ENCODE measurements at regions not wholly inside any gene's neighbourhood (a gene's known extent, or its start where the extent isn't known, plus 50 kb on each side); places are given as distances from the start of the nearest gene placed in this dataset.

DNA sequence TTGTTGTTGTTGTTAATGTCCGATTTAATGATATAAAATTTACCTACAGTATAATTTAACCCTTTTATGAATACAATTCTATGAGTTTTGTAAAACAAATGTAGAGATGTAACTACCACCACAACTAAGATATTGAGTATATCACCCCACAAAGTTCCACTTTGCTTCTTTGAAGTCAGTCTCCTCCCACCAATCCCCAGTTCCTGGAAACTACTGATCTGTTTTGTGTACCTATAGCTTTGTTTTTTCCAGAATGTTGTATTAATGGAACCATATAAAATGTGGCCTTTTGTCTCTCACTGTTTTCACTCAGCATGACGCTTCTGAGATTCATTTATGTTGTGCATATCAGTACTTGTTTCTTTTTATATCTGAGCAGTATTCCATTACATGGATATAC, 52.3 kb upstream of the FAM9C start:
- Histone ChIP-seq H3K9ac (ENCODE audit: low read depth, low read length, poor library complexity, severe bottlenecking) (no peak overlapping the region), H3K4me2 (ENCODE audit: low read depth, low read length, poor library complexity, severe bottlenecking) (no peak overlapping the region), H3F3A (ENCODE audit: low read depth) (0 out of 2 replicates have a peak, but pooled peaks cover under 1% of the 10 kb centered on the region), H2AFZ (ENCODE audit: low read length) (no peak overlapping the region), H3K79me2 (ENCODE audit: insufficient read depth, low read length) (peaks cover 3% of the 10 kb centered on the region; the same call in 1 of the 2 replicates), H3K9me2 (replicated peaks; ENCODE audit: low read depth, low read length) (no peaks in the 10 kb centered on the region), H3K9me3 (ENCODE audit: insufficient read depth, low read depth, low read length) (no peaks in the 10 kb centered on the region), H3K27me3 (ENCODE audit: insufficient read depth, low read length, poor library complexity, severe bottlenecking) (no peaks in the 10 kb centered on the region), H3K4me3 (ENCODE audit: low read length, poor library complexity, severe bottlenecking) (no peak overlapping the region), H3K36me3 (ENCODE audit: insufficient read depth, low read length) (no peaks in the 10 kb centered on the region), H3K4me1 (ENCODE audit: insufficient read depth, low read length, poor library complexity, severe bottlenecking) (peaks cover 23% of the 10 kb centered on the region), H4K20me1 (ENCODE audit: insufficient read depth, low read length, poor library complexity, severe bottlenecking) (no peaks in the 10 kb centered on the region)
- no peak for TF ChIP-seq EZH2phosphoT487 (IDR thresholded peaks at IDR 0.05; ENCODE audit: borderline replicate concordance)

DNA sequence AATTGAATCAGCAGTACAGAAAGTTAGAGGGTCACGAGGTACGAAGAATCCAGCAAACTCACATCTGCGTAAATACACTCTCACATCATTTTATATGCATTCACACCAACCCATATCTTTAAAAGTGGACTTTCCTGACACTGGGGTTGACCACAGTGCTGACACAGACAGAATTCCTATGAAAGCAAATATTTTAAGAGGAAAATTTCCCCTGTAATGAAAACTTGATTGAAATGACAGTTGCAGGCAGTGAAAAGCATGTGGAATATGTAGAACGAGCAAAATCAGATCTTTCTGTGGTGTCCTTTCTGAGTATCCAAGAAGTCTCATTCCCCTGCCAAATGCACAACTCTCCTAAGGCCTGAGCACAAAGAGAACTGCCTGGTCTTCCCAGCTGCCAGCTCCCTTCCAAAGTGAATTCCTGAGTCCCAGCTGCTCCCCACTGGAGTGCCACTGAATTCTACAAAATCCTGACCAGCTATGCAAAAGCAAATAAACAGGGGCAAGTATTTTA, 50.5 kb upstream of the FAM9C start:
- H3K36me3 ChIP-seq (ENCODE audit: insufficient read depth, low read length): no peaks in the 10 kb centered on the region
- TF ChIP-seq, protein P1, sequence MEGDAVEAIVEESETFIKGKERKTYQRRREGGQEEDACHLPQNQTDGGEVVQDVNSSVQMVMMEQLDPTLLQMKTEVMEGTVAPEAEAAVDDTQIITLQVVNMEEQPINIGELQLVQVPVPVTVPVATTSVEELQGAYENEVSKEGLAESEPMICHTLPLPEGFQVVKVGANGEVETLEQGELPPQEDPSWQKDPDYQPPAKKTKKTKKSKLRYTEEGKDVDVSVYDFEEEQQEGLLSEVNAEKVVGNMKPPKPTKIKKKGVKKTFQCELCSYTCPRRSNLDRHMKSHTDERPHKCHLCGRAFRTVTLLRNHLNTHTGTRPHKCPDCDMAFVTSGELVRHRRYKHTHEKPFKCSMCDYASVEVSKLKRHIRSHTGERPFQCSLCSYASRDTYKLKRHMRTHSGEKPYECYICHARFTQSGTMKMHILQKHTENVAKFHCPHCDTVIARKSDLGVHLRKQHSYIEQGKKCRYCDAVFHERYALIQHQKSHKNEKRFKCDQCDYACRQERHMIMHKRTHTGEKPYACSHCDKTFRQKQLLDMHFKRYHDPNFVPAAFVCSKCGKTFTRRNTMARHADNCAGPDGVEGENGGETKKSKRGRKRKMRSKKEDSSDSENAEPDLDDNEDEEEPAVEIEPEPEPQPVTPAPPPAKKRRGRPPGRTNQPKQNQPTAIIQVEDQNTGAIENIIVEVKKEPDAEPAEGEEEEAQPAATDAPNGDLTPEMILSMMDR (conservative IDR thresholded peaks at IDR 0.05; ENCODE audit: low read length): no peak
- TF ChIP-seq EZH2phosphoT487 (IDR thresholded peaks at IDR 0.05; ENCODE audit: borderline replicate concordance): no peak
- H4K20me1 ChIP-seq (ENCODE audit: insufficient read depth, low read length, poor library complexity, severe bottlenecking): no peaks in the 10 kb centered on the region
- H3K27me3 ChIP-seq (ENCODE audit: insufficient read depth, low read length, poor library complexity, severe bottlenecking): no peaks in the 10 kb centered on the region
- H3K9me3 ChIP-seq (ENCODE audit: insufficient read depth, low read depth, low read length): no peaks in the 10 kb centered on the region
- H3K4me2 ChIP-seq (ENCODE audit: low read depth, low read length, poor library complexity, severe bottlenecking): no peak overlapping the region
- H3K4me3 ChIP-seq (ENCODE audit: low read length, poor library complexity, severe bottlenecking): no peak overlapping the region
- H3F3A ChIP-seq (ENCODE audit: low read depth): peaks cover 11% of the 10 kb centered on the region; the same call in 1 of the 2 replicates
- no peaks in the 10 kb centered on the region for H3K9me2 ChIP-seq (replicated peaks; ENCODE audit: low read depth, low read length)
- no peak overlapping the region for H3K9ac ChIP-seq (ENCODE audit: low read depth, low read length, poor library complexity, severe bottlenecking)
- H3K79me2 ChIP-seq (ENCODE audit: insufficient read depth, low read length): peaks cover 9% of the 10 kb centered on the region
- H2AFZ ChIP-seq (ENCODE audit: low read length): no peak overlapping the region; the same call in 1 of the 2 replicates
- peaks cover 39% of the 10 kb centered on the region for H3K4me1 ChIP-seq (ENCODE audit: insufficient read depth, low read length, poor library complexity, severe bottlenecking)

DNA sequence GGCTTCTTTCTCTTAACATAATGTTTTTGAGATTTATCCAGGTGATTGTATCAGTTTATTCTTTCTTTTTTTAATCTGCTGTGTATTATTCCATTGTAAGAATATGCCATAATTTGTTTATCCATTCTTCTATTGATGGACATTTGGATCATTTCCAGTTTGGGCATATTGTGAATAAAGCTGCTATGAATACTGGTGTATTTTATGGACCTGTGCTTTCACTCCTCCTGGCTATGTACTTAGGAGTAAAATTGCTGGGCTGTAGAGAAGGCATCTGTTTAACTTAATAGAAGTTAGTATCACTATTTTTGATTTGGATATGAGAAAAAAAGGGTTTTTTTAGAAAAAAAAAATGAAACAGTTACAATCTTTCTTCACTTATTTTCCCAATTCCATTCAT, 50.0 kb upstream of the FAM9C start:
- H4K20me1 ChIP-seq (ENCODE audit: insufficient read depth, low read length, poor library complexity, severe bottlenecking): no peaks in the 10 kb centered on the region
- TF ChIP-seq, protein P1 (conservative IDR thresholded peaks at IDR 0.05; ENCODE audit: low read length): no peak
- TF ChIP-seq EZH2phosphoT487 (IDR thresholded peaks at IDR 0.05; ENCODE audit: borderline replicate concordance): no peak
- H3K9me3 ChIP-seq (ENCODE audit: insufficient read depth, low read depth, low read length): no peaks in the 10 kb centered on the region
- H2AFZ ChIP-seq (ENCODE audit: low read length): no peak overlapping the region
- no peaks in the 10 kb centered on the region for H3K27me3 ChIP-seq (ENCODE audit: insufficient read depth, low read length, poor library complexity, severe bottlenecking)
- no peak overlapping the region for H3K4me3 ChIP-seq (ENCODE audit: low read length, poor library complexity, severe bottlenecking)
- H3K79me2 ChIP-seq (ENCODE audit: insufficient read depth, low read length): peaks cover 14% of the 10 kb centered on the region
- no peak overlapping the region for H3K4me2 ChIP-seq (ENCODE audit: low read depth, low read length, poor library complexity, severe bottlenecking)
- no peaks in the 10 kb centered on the region for H3K9me2 ChIP-seq (replicated peaks; ENCODE audit: low read depth, low read length)
- peaks cover 11% of the 10 kb centered on the region; the same call in 1 of the 2 replicates for H3F3A ChIP-seq (ENCODE audit: low read depth)
- no peak overlapping the region for H3K9ac ChIP-seq (ENCODE audit: low read depth, low read length, poor library complexity, severe bottlenecking)
- H3K36me3 ChIP-seq (ENCODE audit: insufficient read depth, low read length): no peaks in the 10 kb centered on the region
- peaks cover 43% of the 10 kb centered on the region for H3K4me1 ChIP-seq (ENCODE audit: insufficient read depth, low read length, poor library complexity, severe bottlenecking)

Data from Loucy (cell line).